ENCODE measurements at regions not wholly inside any gene's neighbourhood (a gene's known extent, or its start where the extent isn't known, plus 50 kb on each side); places are given as distances from the start of the nearest gene placed in this dataset.
"Not testable (repeated sequence)": the region's sequence is repeated elsewhere in the genome, so short reads cannot be mapped to it uniquely, and the experiment has no call there.

DNA sequence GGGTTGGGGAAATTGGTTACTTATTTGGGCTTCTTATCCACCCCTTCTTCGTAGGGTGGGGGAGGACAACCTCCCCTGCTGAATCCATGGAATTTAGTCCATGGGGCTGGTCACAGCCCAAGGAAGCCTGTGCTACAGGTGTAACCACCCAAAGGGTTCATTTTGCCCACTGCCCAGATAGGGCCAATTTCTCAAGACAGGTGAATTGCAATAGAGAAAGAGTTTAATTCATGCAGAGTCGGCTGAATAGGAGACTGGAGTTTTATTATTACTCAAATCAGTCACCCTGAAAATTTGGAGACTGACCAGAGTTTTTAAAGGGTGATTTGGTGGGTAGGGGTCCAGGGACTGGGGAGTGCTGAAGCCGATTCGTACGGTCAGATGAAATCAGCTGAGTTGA, 101.5 kb upstream of the HS3ST2 start:
- H3K9me3 ChIP-seq (ENCODE audit: control insufficient read depth in 2 of 2, low read length in 2 of 2): peaks cover 8 to 15% of the 10 kb centered on the region in 2 experiments
- no peaks in the 10 kb centered on the region for H3K27me3 ChIP-seq (ENCODE audit: control insufficient read depth, insufficient read depth, low read length)
- no peaks in the 10 kb centered on the region for H3K4me1 Mint-ChIP-seq
- H3K4me1 ChIP-seq (ENCODE audit: control insufficient read depth, insufficient read depth, low read length, poor library complexity, severe bottlenecking): no peaks in the 10 kb centered on the region
- no peak overlapping the region for H3K27ac ChIP-seq (ENCODE audit: insufficient read depth, low read length, poor library complexity, severe bottlenecking)
- H3K36me3 ChIP-seq (ENCODE audit: control insufficient read depth, insufficient read depth, low read length): no peaks in the 10 kb centered on the region
- peaks cover 3 to 25% (median 7%) of the 10 kb centered on the region in 7 donors for H3K9me3 Mint-ChIP-seq
- peaks cover 14% of the 10 kb centered on the region for H3K27me3 Mint-ChIP-seq
- no peaks in the 10 kb centered on the region for H3K36me3 Mint-ChIP-seq
- no peak overlapping the region for H3K4me3 Mint-ChIP-seq
- no peak overlapping the region for H3K27ac Mint-ChIP-seq
- DNase-seq (no peak), ATAC-seq (ENCODE audit: low read depth in 2 of 2) (no peak)
- no peak overlapping the region for H3K4me3 ChIP-seq (ENCODE audit: low read depth, low read length)

DNA sequence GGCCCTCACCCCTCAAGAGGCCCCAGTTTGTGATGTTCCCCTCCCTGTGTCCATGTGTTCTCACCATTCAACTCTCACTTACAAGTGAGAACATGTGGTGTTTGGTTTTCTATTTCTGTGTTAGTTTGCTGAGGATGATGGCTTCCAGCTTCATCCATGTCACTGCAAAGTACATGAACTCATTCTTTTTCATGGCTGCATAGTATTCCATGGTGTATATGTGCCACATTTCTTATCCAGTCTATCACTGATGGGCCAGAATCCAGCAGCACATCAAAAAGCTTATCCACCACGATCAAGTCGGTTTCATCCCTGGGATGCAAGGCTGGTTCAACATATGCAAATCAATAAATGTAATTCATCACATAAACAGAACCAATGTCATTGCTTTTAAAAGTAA, 95.4 kb upstream of the HS3ST2 start:
- not testable (repeated sequence) for ATAC-seq (ENCODE audit: low read depth in 2 of 2); H3K27ac Mint-ChIP-seq; H3K4me1 Mint-ChIP-seq; H3K4me3 Mint-ChIP-seq; H3K4me1 ChIP-seq (ENCODE audit: control insufficient read depth, insufficient read depth, low read length, poor library complexity, severe bottlenecking); H3K27me3 Mint-ChIP-seq; H3K9me3 Mint-ChIP-seq; H3K36me3 Mint-ChIP-seq; H3K9me3 ChIP-seq (ENCODE audit: control insufficient read depth in 2 of 2, low read length in 2 of 2); DNase-seq; H3K36me3 ChIP-seq (ENCODE audit: control insufficient read depth, insufficient read depth, low read length); H3K27me3 ChIP-seq (ENCODE audit: control insufficient read depth, insufficient read depth, low read length); H3K4me3 ChIP-seq (ENCODE audit: low read depth, low read length); H3K27ac ChIP-seq (ENCODE audit: insufficient read depth, low read length, poor library complexity, severe bottlenecking)

DNA sequence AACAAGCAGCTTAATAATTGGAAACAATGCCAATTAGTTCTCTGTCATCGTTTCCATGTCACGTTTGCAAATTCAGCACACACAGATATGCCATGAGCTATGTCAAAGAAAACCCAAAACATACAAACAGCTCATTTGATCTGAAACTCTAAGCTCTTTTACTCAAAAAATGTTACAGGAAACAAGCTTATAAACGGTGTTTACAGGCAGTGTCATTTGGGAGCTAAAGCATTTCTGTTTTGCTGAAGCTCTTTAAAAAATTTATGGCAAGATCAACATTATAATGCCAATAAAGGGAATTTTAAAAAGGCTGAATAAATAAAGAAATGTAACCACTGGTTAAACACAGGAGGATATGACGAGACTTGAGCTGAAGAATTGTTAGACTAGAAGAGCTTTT, 94.0 kb upstream of the HS3ST2 start:
- no peak overlapping the region for H3K27ac Mint-ChIP-seq

DNA sequence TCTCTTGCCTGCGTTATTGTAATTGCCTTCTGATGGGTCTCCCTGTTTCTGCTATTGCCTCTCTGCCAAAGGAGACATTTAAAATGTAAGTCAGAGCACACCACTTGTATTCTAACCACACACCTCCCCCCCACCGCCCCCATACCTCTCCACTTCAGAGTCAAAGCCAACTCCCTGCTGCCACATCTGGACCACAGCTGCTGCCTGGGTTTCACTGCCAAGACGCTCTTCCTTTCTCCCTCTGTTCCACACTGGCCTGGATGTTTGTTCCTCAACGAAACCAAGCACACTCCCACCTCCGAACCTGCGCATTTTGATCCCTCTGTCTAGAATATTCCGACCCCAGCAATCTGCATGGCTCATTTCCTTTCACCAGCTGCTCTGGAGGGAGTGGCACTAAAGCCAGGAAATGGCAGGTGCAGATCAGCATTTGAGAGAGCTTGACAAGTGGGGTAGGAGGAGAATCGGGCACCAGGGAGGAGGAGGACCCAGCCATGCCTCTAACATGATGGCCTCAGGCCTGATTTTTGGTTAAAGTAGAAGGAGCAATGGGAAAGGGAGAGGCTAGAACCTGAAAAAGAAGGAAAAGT, 92.4 kb upstream of the HS3ST2 start:
- no peak overlapping the region for H3K4me3 ChIP-seq (ENCODE audit: low read depth, low read length)
- peaks cover 5% of the 10 kb centered on the region for H3K27me3 Mint-ChIP-seq
- H3K9me3 ChIP-seq (ENCODE audit: control insufficient read depth in 2 of 2, low read length in 2 of 2): no peaks in the 10 kb centered on the region
- no peak overlapping the region for H3K27ac Mint-ChIP-seq
- no peaks in the 10 kb centered on the region for H3K4me1 Mint-ChIP-seq
- peaks cover 0 to 4% (median 3%) of the 10 kb centered on the region in 7 donors for H3K9me3 Mint-ChIP-seq
- H3K36me3 ChIP-seq (ENCODE audit: control insufficient read depth, insufficient read depth, low read length): no peaks in the 10 kb centered on the region
- no peaks in the 10 kb centered on the region for H3K4me1 ChIP-seq (ENCODE audit: control insufficient read depth, insufficient read depth, low read length, poor library complexity, severe bottlenecking)
- ATAC-seq (ENCODE audit: low read depth in 2 of 2): no peak
- no peaks in the 10 kb centered on the region for H3K27me3 ChIP-seq (ENCODE audit: control insufficient read depth, insufficient read depth, low read length)
- H3K36me3 Mint-ChIP-seq: no peaks in the 10 kb centered on the region
- no peak for DNase-seq
- H3K4me3 Mint-ChIP-seq: no peak overlapping the region
- no peak overlapping the region for H3K27ac ChIP-seq (ENCODE audit: insufficient read depth, low read length, poor library complexity, severe bottlenecking)

More for the DNA sequence above, 94.0 kb upstream of the HS3ST2 start:
- H3K9me3 ChIP-seq (ENCODE audit: control insufficient read depth in 2 of 2, low read length in 2 of 2): no peaks in the 10 kb centered on the region
- no peak overlapping the region for H3K27ac ChIP-seq (ENCODE audit: insufficient read depth, low read length, poor library complexity, severe bottlenecking)
- Mint-ChIP-seq H3K4me3 (no peak overlapping the region), H3K27me3 (peaks cover 7% of the 10 kb centered on the region), H3K4me1 (no peaks in the 10 kb centered on the region), H3K36me3 (no peaks in the 10 kb centered on the region), H3K9me3 (peaks cover 0 to 5% (median 3%) of the 10 kb centered on the region in 7 donors)
- DNase-seq (no peak), ATAC-seq (ENCODE audit: low read depth in 2 of 2) (no peak)
- H3K27me3 ChIP-seq (ENCODE audit: control insufficient read depth, insufficient read depth, low read length): no peaks in the 10 kb centered on the region
- H3K36me3 ChIP-seq (ENCODE audit: control insufficient read depth, insufficient read depth, low read length): no peaks in the 10 kb centered on the region
- H3K4me1 ChIP-seq (ENCODE audit: control insufficient read depth, insufficient read depth, low read length, poor library complexity, severe bottlenecking): no peaks in the 10 kb centered on the region
- no peak overlapping the region for H3K4me3 ChIP-seq (ENCODE audit: low read depth, low read length)

DNA sequence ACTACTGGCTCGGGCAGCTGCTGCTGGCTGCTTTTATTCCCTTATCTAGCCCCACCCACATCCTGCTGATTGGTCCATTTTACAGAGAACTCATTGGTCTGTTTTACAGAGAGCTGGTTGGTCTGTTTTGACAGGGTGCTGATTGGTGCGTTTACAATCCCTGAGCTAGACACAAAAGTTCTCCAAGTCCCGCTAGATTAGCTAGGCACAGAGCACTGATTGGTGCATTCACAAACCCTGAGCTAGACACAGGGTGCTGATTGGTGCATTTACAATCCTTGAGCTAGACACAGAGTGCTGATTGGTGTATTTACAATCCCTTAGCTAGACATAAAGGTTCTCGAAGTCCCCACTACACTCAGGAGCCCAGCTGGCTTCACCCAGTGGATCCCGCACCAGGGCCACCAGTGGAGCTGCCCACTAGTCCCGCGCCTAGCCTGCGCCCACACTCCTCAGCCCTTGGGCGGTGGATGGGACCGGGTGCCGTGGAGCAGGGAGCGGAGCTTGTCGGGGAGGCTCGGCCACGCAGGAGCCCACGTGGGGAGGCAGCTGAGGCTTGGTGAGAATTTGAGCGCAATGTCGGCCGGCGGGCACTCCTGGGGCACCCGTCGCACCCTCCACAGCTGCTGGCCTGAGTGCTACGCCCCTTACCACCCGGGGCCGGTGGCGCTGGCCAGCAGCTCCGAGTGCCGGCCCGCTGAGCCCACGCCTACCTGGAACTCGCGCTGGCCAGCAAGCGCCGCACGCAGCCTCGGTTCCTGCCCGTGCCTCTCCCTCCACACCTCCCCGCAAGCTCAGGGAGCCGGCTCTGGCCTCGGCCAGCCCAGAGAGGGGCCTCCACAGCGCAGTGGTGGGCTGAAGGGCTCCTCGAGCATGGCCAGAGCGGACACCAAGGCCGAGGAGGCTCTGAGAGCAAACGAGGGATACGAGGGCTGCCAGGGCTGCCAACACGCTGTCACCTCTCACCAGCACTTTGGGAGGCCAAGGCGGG, 91.1 kb upstream of the HS3ST2 start:
- not testable (repeated sequence) for H3K36me3 Mint-ChIP-seq

DNA sequence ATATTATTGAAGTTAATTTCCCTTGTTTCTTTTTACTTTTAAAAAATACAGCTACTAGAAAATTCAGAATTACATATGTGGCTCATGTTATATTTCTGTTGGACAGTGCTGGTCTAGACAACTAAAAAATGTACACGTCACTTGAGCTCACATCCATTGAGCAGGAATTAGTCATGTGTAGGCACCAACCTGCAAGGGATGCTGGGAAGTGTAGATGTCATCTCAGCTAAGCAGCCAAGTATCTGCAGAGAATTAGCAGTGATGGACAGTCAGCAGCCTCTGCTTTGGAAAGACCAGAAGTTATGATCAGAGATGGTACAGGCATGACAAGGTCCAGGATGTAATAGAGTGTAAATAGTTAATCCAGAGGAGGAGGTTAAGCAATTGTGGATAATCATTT, 87.1 kb upstream of the HS3ST2 start:
- DNase-seq: no peak
- H3K9me3 Mint-ChIP-seq: peaks cover 0 to 2% (median 0%) of the 10 kb centered on the region in 7 donors
- Histone ChIP-seq H3K4me1 (ENCODE audit: control insufficient read depth, insufficient read depth, low read length, poor library complexity, severe bottlenecking) (no peaks in the 10 kb centered on the region), H3K36me3 (ENCODE audit: control insufficient read depth, insufficient read depth, low read length) (no peaks in the 10 kb centered on the region), H3K27ac (ENCODE audit: insufficient read depth, low read length, poor library complexity, severe bottlenecking) (no peak overlapping the region), H3K27me3 (ENCODE audit: control insufficient read depth, insufficient read depth, low read length) (no peaks in the 10 kb centered on the region), H3K4me3 (ENCODE audit: low read depth, low read length) (no peak overlapping the region), H3K9me3 (ENCODE audit: control insufficient read depth in 2 of 2, low read length in 2 of 2) (no peaks in the 10 kb centered on the region)
- no peaks in the 10 kb centered on the region for H3K27me3 Mint-ChIP-seq
- no peak overlapping the region for H3K27ac Mint-ChIP-seq
- no peak for ATAC-seq (ENCODE audit: low read depth in 2 of 2)
- no peaks in the 10 kb centered on the region for H3K4me1 Mint-ChIP-seq
- H3K4me3 Mint-ChIP-seq: no peak overlapping the region
- H3K36me3 Mint-ChIP-seq: no peaks in the 10 kb centered on the region

More for the DNA sequence above, 91.1 kb upstream of the HS3ST2 start:
- not testable (repeated sequence) for H3K36me3 ChIP-seq (ENCODE audit: control insufficient read depth, insufficient read depth, low read length); H3K27me3 Mint-ChIP-seq; H3K9me3 ChIP-seq (ENCODE audit: control insufficient read depth in 2 of 2, low read length in 2 of 2); DNase-seq; ATAC-seq (ENCODE audit: low read depth in 2 of 2); H3K27ac ChIP-seq (ENCODE audit: insufficient read depth, low read length, poor library complexity, severe bottlenecking); H3K4me3 ChIP-seq (ENCODE audit: low read depth, low read length); H3K27me3 ChIP-seq (ENCODE audit: control insufficient read depth, insufficient read depth, low read length); H3K4me1 Mint-ChIP-seq; H3K9me3 Mint-ChIP-seq; H3K27ac Mint-ChIP-seq; H3K4me1 ChIP-seq (ENCODE audit: control insufficient read depth, insufficient read depth, low read length, poor library complexity, severe bottlenecking); H3K4me3 Mint-ChIP-seq

DNA sequence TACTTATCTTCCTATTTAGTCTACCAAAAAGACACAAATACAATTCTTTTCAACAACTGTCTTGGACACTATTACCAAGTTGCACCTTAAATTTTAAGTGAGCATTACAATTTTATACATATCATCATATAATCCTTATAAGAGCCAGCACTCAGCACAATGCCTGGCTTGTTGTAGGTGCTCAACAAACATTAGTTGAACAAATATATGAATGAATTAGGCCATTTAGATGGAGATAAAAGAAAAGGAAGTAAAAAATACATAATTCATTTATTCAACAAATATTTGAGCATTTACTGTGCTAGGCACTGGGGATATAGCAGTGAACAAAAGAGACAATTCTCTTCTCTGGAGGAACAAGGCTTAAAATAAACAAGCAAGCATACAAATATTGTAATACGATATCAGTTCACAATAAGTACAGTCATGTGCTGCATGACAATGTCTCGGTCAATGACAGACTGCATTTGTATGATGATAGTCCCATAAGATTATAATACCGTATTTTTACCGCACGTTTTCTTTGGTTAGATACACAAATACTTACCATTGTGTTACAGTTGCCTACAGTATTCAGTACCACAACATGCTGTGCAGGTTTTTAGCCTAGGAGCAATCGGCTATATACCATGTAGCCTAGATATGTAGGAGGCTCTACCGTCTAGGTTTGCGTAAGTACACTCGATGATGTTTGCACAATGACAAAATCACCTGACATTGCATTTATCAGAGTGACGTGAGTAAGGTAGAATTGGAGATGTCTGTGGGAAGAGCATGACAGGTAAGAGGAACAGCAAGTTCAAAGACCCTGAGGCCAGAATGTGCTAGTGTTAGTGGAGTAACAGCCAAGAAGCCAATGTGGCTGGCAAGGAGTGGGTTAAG, 86.4 kb upstream of the HS3ST2 start:
- ATAC-seq (ENCODE audit: low read depth in 2 of 2) (no peak), DNase-seq (no peak)
- no peaks in the 10 kb centered on the region for H3K4me1 ChIP-seq (ENCODE audit: control insufficient read depth, insufficient read depth, low read length, poor library complexity, severe bottlenecking)
- Mint-ChIP-seq H3K4me3 (no peak overlapping the region), H3K4me1 (no peaks in the 10 kb centered on the region), H3K27me3 (no peaks in the 10 kb centered on the region), H3K9me3 (peaks cover 0 to 2% (median 0%) of the 10 kb centered on the region in 7 donors), H3K36me3 (no peaks in the 10 kb centered on the region), H3K27ac (no peak overlapping the region)
- no peaks in the 10 kb centered on the region for H3K9me3 ChIP-seq (ENCODE audit: control insufficient read depth in 2 of 2, low read length in 2 of 2)
- H3K27me3 ChIP-seq (ENCODE audit: control insufficient read depth, insufficient read depth, low read length): peaks cover 1% of the 10 kb centered on the region
- no peaks in the 10 kb centered on the region for H3K36me3 ChIP-seq (ENCODE audit: control insufficient read depth, insufficient read depth, low read length)
- no peak overlapping the region for H3K4me3 ChIP-seq (ENCODE audit: low read depth, low read length)
- H3K27ac ChIP-seq (ENCODE audit: insufficient read depth, low read length, poor library complexity, severe bottlenecking): no peak overlapping the region
